ENCODE measurements at regions not wholly inside any gene's neighbourhood (a gene's known extent, or its start where the extent isn't known, plus 50 kb on each side); places are given as distances from the start of the nearest gene placed in this dataset.

- no peak for TF ChIP-seq CTCF (conservative IDR thresholded peaks at IDR 0.05 in 1 of 2, IDR thresholded peaks at IDR 0.05 in 1 of 2; ENCODE audit: extremely low read depth in 1 of 2, insufficient read depth in 1 of 2, low read depth in 1 of 2, low read length in 2 of 2)
- TF ChIP-seq EZH2 (IDR thresholded peaks at IDR 0.05; ENCODE audit: borderline replicate concordance, low read length), result no peak
Observed at GRCh38 chrX:20479048-20479447, 212.3 kb upstream of the RPS6KA3 start.

Measured in mammary epithelial cell (primary cell).